OCI-LY7 (cell line): ENCODE measurements at regions not wholly inside any gene's neighbourhood (a gene's known extent, or its start where the extent isn't known, plus 50 kb on each side); places are given as distances from the start of the nearest gene placed in this dataset.

Experiments used
- BruUV-seq: library from RNA; stranded (reverse); fragments of 400-500 nt; replicated peaks from 2 replicates; lab custom pipeline; 2021; lab: Mats Ljungman, UMichigan
- CTCF ChIA-PET: fragments of 300-600 bp; sonication (Branson Sonifier 250); formaldehyde crosslinking; loops from one replicate; lab custom pipeline; 2022; ENCODE audit warnings: antibody characterized with exemption; ENCODE audit not compliant: unreplicated experiment; lab: Charles Lee
- POLR2A ChIA-PET: fragments of 300-600 bp; sonication (Branson Sonifier 250); formaldehyde crosslinking; loops from one replicate; lab custom pipeline; 2022; ENCODE audit warnings: antibody characterized with exemption; lab: Charles Lee
- DNase-seq: peaks from one replicate; pipeline ENCODE4 v3.0.0-alpha.2; 2015; ENCODE audit warnings: low spot score
- H2AFZ ChIP-seq: fragments of 200-600 bp; sonication (generic), shearing (Covaris generic); 2 replicates; pipeline ENCODE4 v1.6.1; 2014; ENCODE audit warnings: mild to moderate bottlenecking, antibody characterized with exemption, low read length, moderate library complexity
- H3K27ac ChIP-seq: fragments of 200-600 bp; sonication (generic); 2 replicates; pipeline ENCODE4 v1.5.1; 2014; ENCODE audit warnings: mixed run types, low read depth, mild to moderate bottlenecking, moderate library complexity, low read length, inconsistent platforms; ENCODE audit not compliant: poor library complexity, severe bottlenecking
- H3K36me3 ChIP-seq: fragments of 200-600 bp; sonication (generic); 2 replicates; pipeline ENCODE4 v1.6.1; 2014; ENCODE audit warnings: mild to moderate bottlenecking, antibody characterized with exemption, low read length, moderate library complexity, mixed read lengths; ENCODE audit not compliant: insufficient read depth
- H3K4me1 ChIP-seq: fragments of 200-600 bp; sonication (generic); 2 replicates; pipeline ENCODE4 v1.5.1; 2014; ENCODE audit warnings: mild to moderate bottlenecking, low read length; ENCODE audit not compliant: insufficient read depth, poor library complexity, severe bottlenecking
- H3K4me2 ChIP-seq: fragments of 200-600 bp; sonication (generic); 2 replicates; pipeline ENCODE4 v1.6.1; 2014; ENCODE audit warnings: mild to moderate bottlenecking, low read length
- H3K4me3 ChIP-seq: fragments of 200-600 bp; sonication (generic); 2 replicates; pipeline ENCODE4 v1.5.1; 2014; ENCODE audit warnings: mild to moderate bottlenecking, low read depth, low read length; ENCODE audit not compliant: poor library complexity, severe bottlenecking
- H3K79me2 ChIP-seq: fragments of 200-600 bp; sonication (generic); 2 replicates; pipeline ENCODE4 v1.6.1; 2016; ENCODE audit warnings: low read depth, mild to moderate bottlenecking, low read length, moderate library complexity, mixed read lengths; ENCODE audit not compliant: insufficient read depth
- H3K9me2 ChIP-seq: fragments of 200-600 bp; sonication (generic); 2 replicates; pipeline ENCODE4 v1.6.1; 2016; ENCODE audit warnings: mild to moderate bottlenecking, low read length, mixed read lengths; ENCODE audit not compliant: insufficient read depth
- H3K9me3 ChIP-seq: fragments of 200-600 bp; sonication (generic); 2 replicates; pipeline ENCODE4 v1.6.1; 2014; ENCODE audit warnings: mild to moderate bottlenecking, mixed run types, low read length, mixed read lengths
- H4K20me1 ChIP-seq: fragments of 200-600 bp; sonication (generic); 2 replicates; pipeline ENCODE4 v1.6.1; 2014; ENCODE audit warnings: mild to moderate bottlenecking, antibody characterized with exemption, low read length, moderate library complexity, mixed read lengths; ENCODE audit not compliant: insufficient read depth
- CTCF ChIP-seq: fragments of 200-600 bp; sonication (generic); conservative IDR thresholded peaks from 2 replicates; pipeline ENCODE4 v1.5.1; 2014; ENCODE audit warnings: mild to moderate bottlenecking, antibody characterized with exemption, low read length, moderate library complexity, mixed read lengths
- EZH2phosphoT487 ChIP-seq: fragments of 200-600 bp; sonication (generic); IDR thresholded peaks from 2 replicates; pipeline ENCODE4 v1.6.1; 2018; ENCODE audit warnings: low read depth, borderline replicate concordance, mild to moderate bottlenecking, mixed run types, antibody characterized with exemption, low read length, moderate library complexity, mixed read lengths
- intact Hi-C: fragments of 100-400 bp; cut with micrococcal nuclease; formaldehyde crosslinking; loops from one replicate; pipeline ENCODE4 v1.10.0; 2022; ENCODE audit not compliant: unreplicated experiment

- BruUV-seq, result no TSS peak
- POLR2A ChIA-PET, result no interaction called here
Measured at GRCh38 chr11:32262367-32262766, 171.5 kb downstream of the RCN1 start.

GRCh38 chr11:32265911-32266310, 169.4 kb downstream of the WT1 start:
- Histone ChIP-seq H2AFZ (no peak overlapping the region), H3K4me3 (no peak overlapping the region), H3K9me2 (no peaks in the 10 kb centered on the region), H3K9me3 (no peaks in the 10 kb centered on the region), H3K79me2 (no peaks in the 10 kb centered on the region), H3K4me2 (no peak overlapping the region), H3K4me1 (no peaks in the 10 kb centered on the region), H3K27ac (no peak overlapping the region), H3K36me3 (no peaks in the 10 kb centered on the region), H4K20me1 (no peaks in the 10 kb centered on the region)
- POLR2A ChIA-PET, result no interaction called here
- DNase-seq, result no peak
- BruUV-seq, result no TSS peak
- CTCF ChIA-PET, result no interaction called here
- intact Hi-C loops, result no loop called here
- no peak for TF ChIP-seq CTCF
- TF ChIP-seq EZH2phosphoT487, result no peak

More at GRCh38 chr11:32262367-32262766, 171.5 kb downstream of the RCN1 start:
- Histone ChIP-seq H3K36me3 (no peaks in the 10 kb centered on the region), H3K9me2 (no peaks in the 10 kb centered on the region), H3K79me2 (no peaks in the 10 kb centered on the region), H3K4me1 (no peaks in the 10 kb centered on the region), H2AFZ (no peak overlapping the region), H3K27ac (no peak overlapping the region), H3K4me3 (no peak overlapping the region), H3K9me3 (no peaks in the 10 kb centered on the region), H4K20me1 (no peaks in the 10 kb centered on the region), H3K4me2 (no peak overlapping the region)
- intact Hi-C loops, result no loop called here
- no peak for TF ChIP-seq CTCF
- TF ChIP-seq EZH2phosphoT487, result no peak
- DNase-seq, result no peak
- CTCF ChIA-PET, result no interaction called here

GRCh38 chr11:32266601-32267000, 168.7 kb downstream of the WT1 start:
- H4K20me1 ChIP-seq, result no peaks in the 10 kb centered on the region
- H3K4me3 ChIP-seq, result no peak overlapping the region
- no TSS peak for BruUV-seq
- no peaks in the 10 kb centered on the region for H3K9me2 ChIP-seq
- DNase-seq, result no peak
- H2AFZ ChIP-seq, result no peak overlapping the region
- no peaks in the 10 kb centered on the region for H3K9me3 ChIP-seq
- no peak overlapping the region for H3K4me2 ChIP-seq
- TF ChIP-seq CTCF (no peak), EZH2phosphoT487 (no peak)
- ChIA-PET CTCF (no interaction called here), POLR2A (no interaction called here)
- no peaks in the 10 kb centered on the region for H3K4me1 ChIP-seq
- no peaks in the 10 kb centered on the region for H3K36me3 ChIP-seq
- no peaks in the 10 kb centered on the region for H3K79me2 ChIP-seq
- H3K27ac ChIP-seq, result no peak overlapping the region
- intact Hi-C loops, result no loop called here
